IPS DF 4.7 (cell line): ENCODE measurements at regions not wholly inside any gene's neighbourhood (a gene's known extent, or its start where the extent isn't known, plus 50 kb on each side); places are given as distances from the start of the nearest gene placed in this dataset.

Source experiments
- DNase-seq: peaks from one replicate; pipeline ENCODE4 v3.0.0-alpha.2; 2013; ENCODE audit warnings: low spot score; ENCODE audit errors: extremely low read depth

GRCh38 chr5:87101321-87101720, 166.4 kb upstream of the RASA1 start:
- DNase-seq: no peak

GRCh38 chr5:87102841-87103240, 164.8 kb upstream of the RASA1 start:
- DNase-seq: no peak

- DNase-seq: no peak
Observed at GRCh38 chr5:87103616-87104287, 163.9 kb upstream of the RASA1 start.

- no peak for DNase-seq
Observed at GRCh38 chr5:87105577-87105976, 162.1 kb upstream of the RASA1 start.

- no peak for DNase-seq
Observed at GRCh38 chr5:87109746-87110145, 157.9 kb upstream of the RASA1 start.

GRCh38 chr5:87110721-87111120, 157.0 kb upstream of the RASA1 start:
- DNase-seq: no peak

- no peak for DNase-seq
Observed at GRCh38 chr5:87113861-87114260, 153.8 kb upstream of the RASA1 start.

- DNase-seq: no peak
Observed at GRCh38 chr5:87114631-87115030, 153.1 kb upstream of the RASA1 start.

- DNase-seq: no peak
Observed at GRCh38 chr5:87115839-87116364, 151.8 kb upstream of the RASA1 start.

- DNase-seq: no peak
Observed at GRCh38 chr5:87116825-87117512, 150.7 kb upstream of the RASA1 start.

GRCh38 chr5:87119588-87119987, 148.1 kb upstream of the RASA1 start:
- DNase-seq: no peak

GRCh38 chr5:87120518-87121303, 147.0 kb upstream of the RASA1 start:
- DNase-seq: no peak

- DNase-seq: no peak
Observed at GRCh38 chr5:87121304-87122150, 146.2 kb upstream of the RASA1 start.

GRCh38 chr5:87122151-87122977, 145.3 kb upstream of the RASA1 start:
- no peak for DNase-seq

GRCh38 chr5:87125766-87126165, 141.9 kb upstream of the RASA1 start:
- DNase-seq: no peak

GRCh38 chr5:87126869-87127268, 140.8 kb upstream of the RASA1 start:
- DNase-seq: no peak

- no peak for DNase-seq
Observed at GRCh38 chr5:87127426-87127825, 140.3 kb upstream of the RASA1 start.

GRCh38 chr5:87127956-87128687, 139.6 kb upstream of the RASA1 start:
- DNase-seq: no peak

GRCh38 chr5:87129046-87129445, 138.6 kb upstream of the RASA1 start:
- no peak for DNase-seq

GRCh38 chr5:87132696-87133095, 135.0 kb upstream of the RASA1 start:
- DNase-seq: no peak
